HG03280 (cell line): ENCODE measurements at regions not wholly inside any gene's neighbourhood (a gene's known extent, or its start where the extent isn't known, plus 50 kb on each side); places are given as distances from the start of the nearest gene placed in this dataset.

ENCODE experiments used
- ATAC-seq: cut with Tn5 transposase; IDR thresholded peaks from one replicate; pipeline ENCODE4 v1.9.1; 2021; ENCODE audit warnings: mild to moderate bottlenecking, moderate library complexity; ENCODE audit not compliant: unreplicated experiment

GRCh38 chr17:77481476-77482374, 341.0 kb downstream of the SEC14L1 start:
- ATAC-seq: no peak

- ATAC-seq: no peak
Observed at GRCh38 chr17:77482375-77483127, 341.8 kb downstream of the SEC14L1 start.

GRCh38 chr17:77483128-77483598, 342.4 kb downstream of the SEC14L1 start:
- no peak for ATAC-seq

DNA sequence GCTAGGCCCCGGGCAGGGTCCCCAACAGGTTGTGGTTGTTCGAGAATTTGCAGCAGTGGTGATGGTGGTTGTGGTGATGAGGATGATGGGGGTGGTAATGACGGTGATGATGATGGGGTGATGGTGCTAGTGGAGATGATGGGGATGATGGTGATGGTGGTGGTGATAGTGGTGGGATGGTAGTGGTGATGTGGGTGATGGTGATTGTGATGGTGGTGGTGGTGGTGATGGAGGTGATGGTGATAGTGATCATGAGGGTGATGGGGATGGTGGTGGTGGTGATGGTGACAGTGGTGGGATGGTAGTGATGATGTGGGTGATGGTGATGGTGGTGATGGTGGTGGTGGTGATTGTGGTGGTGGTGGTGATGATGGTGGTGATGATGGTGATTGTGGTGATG, 343.3 kb downstream of the SEC14L1 start:
- no peak for ATAC-seq

GRCh38 chr17:77485089-77485833, 344.5 kb downstream of the SEC14L1 start:
- ATAC-seq: no peak

DNA sequence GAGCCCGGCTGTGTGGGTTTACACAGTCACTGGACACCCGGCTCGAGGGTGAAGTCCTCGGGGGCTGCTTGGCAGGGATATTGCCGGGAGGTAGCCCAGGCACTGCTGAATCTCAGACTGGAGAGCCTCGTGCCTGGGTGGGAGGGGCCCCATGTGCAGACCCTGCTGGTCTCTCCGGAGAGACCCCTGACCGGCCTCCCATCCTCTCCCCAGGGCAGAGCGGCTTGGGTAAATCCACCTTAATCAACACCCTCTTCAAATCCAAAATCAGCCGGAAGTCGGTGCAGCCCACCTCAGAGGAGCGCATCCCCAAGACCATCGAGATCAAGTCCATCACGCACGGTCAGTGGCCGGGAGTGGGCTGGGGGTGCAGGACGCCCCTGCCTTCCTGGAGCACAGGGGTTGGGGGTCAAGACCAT, 346.5 kb downstream of the SEC14L1 start:
- no peak for ATAC-seq

- no peak for ATAC-seq
Observed at GRCh38 chr17:77487677-77488530, 347.1 kb downstream of the SEC14L1 start.

- no peak for ATAC-seq
Observed at GRCh38 chr17:77488531-77489238, 347.9 kb downstream of the SEC14L1 start.

DNA sequence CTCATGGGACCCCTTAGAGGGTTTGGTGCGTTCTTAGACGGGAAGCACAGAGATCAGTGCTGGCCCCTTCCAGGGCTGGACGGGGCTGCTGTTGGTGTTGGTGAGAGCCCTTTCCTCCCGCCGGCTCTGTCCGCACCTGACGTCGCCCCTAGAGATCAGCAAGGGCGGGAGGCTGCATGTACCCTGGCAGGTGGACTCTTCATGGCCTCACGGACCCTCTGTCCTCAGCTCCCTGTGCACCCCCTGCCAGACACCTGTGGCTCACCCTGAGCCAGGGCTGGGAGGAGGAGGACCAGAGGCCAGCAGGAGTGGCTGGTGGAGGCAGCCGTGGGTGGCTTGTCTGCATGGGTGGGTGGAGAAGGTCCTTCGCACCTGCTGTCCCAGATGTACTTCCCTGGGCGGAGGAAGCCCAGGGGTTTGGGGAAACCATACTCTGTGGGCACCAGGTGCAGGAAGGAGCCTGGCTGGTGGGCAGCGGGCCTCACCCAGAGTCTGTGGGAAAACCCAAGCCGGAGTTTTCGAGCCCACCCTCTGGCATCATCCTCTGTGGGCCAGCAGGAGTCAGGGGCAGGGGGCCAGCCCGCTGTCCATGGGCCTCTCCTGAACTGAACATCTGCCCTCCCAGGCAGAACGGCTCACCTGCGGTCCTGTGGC, 348.6 kb downstream of the SEC14L1 start:
- no peak for ATAC-seq

DNA sequence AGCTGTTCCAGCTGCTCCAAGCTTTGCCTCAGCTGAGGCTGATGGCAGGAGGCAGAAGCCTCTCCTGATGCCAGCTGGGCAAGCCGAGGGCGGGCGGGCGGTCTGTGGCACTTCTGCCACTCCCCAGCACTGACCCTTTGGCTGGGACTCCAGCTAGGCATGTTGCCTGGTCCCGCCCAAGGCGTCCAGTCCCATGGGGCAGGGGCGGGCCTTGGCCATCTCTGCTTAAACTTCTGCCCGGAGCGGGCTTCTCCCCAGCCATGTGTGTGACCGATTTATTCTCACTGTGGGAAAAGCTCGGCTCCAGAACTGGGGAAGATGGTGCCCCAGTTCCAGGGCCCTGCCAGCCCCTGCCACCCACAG, 349.1 kb downstream of the SEC14L1 start:
- no peak for ATAC-seq

GRCh38 chr17:77490361-77491183, 349.8 kb downstream of the SEC14L1 start:
- no peak for ATAC-seq

GRCh38 chr17:77491921-77492445, 351.2 kb downstream of the SEC14L1 start:
- ATAC-seq: no peak

- no peak for ATAC-seq
Observed at GRCh38 chr17:77492446-77493237, 351.9 kb downstream of the SEC14L1 start.

GRCh38 chr17:77493238-77493820, 352.6 kb downstream of the SEC14L1 start:
- no peak for ATAC-seq

- ATAC-seq: no peak
Observed at GRCh38 chr17:77493901-77494663, 353.3 kb downstream of the SEC14L1 start.
